Colon (tissue), 2 donors: ENCODE measurements at regions not wholly inside any gene's neighbourhood (a gene's known extent, or its start where the extent isn't known, plus 50 kb on each side); places are given as distances from the start of the nearest gene placed in this dataset.
"Not testable (repeated sequence)": the region's sequence is repeated elsewhere in the genome, so short reads cannot be mapped to it uniquely, and the experiment has no call there.

ENCODE experiments used
- FAIRE-seq: peaks from 2 replicates; lab custom pipeline; 2012; peaks lifted over from hg19 to GRCh38; lab: Jason Lieb, UNC
- donor health status: control.
- donor health status: control.

- no peak for FAIRE-seq
Observed at GRCh38 chr5:112472614-112473013, 53.5 kb upstream of the EPB41L4A start.

GRCh38 chr5:112473989-112474388, 54.9 kb upstream of the EPB41L4A start:
- FAIRE-seq: no peak

- FAIRE-seq: no peak
Observed at GRCh38 chr5:112475747-112476365, 56.8 kb upstream of the EPB41L4A start.

- no peak for FAIRE-seq
Observed at GRCh38 chr5:112479418-112479817, 60.3 kb upstream of the EPB41L4A start.

- no peak for FAIRE-seq
Observed at GRCh38 chr5:112480501-112480900, 61.4 kb upstream of the EPB41L4A start.

GRCh38 chr5:112483704-112484103, 64.6 kb upstream of the EPB41L4A start:
- no peak for FAIRE-seq

GRCh38 chr5:112485934-112486355, 66.9 kb upstream of the EPB41L4A start:
- no peak for FAIRE-seq

- FAIRE-seq: no peak
Observed at GRCh38 chr5:112491257-112491656, 72.2 kb upstream of the EPB41L4A start.

- FAIRE-seq: no peak
Observed at GRCh38 chr5:112492291-112492690, 73.2 kb upstream of the EPB41L4A start.

- FAIRE-seq: not testable (repeated sequence)
Observed at GRCh38 chr5:112503749-112504501, 84.8 kb upstream of the EPB41L4A start.

- FAIRE-seq: not testable (repeated sequence)
Observed at GRCh38 chr5:112509097-112509496, 90.0 kb upstream of the EPB41L4A start.

- no peak for FAIRE-seq
Observed at GRCh38 chr5:112511920-112512319, 92.8 kb upstream of the EPB41L4A start.

- no peak for FAIRE-seq
Observed at GRCh38 chr5:112512901-112513300, 93.8 kb upstream of the EPB41L4A start.

- no peak for FAIRE-seq
Observed at GRCh38 chr5:112514111-112514510, 95.0 kb upstream of the EPB41L4A start.

GRCh38 chr5:112520474-112520873, 101.4 kb upstream of the EPB41L4A start:
- peak; percentile 88 for FAIRE-seq

GRCh38 chr5:112522891-112523673, 104.0 kb upstream of the EPB41L4A start:
- FAIRE-seq: not testable (repeated sequence)

GRCh38 chr5:112523674-112524263, 104.7 kb upstream of the EPB41L4A start:
- FAIRE-seq: not testable (repeated sequence)

GRCh38 chr5:112525217-112525616, 106.1 kb upstream of the EPB41L4A start:
- FAIRE-seq: no peak

- FAIRE-seq: no peak
Observed at GRCh38 chr5:112528928-112529327, 109.9 kb upstream of the EPB41L4A start.

- no peak for FAIRE-seq
Observed at GRCh38 chr5:112529525-112529924, 110.4 kb upstream of the EPB41L4A start.

GRCh38 chr5:112532654-112533360, 113.7 kb upstream of the EPB41L4A start:
- no peak for FAIRE-seq

GRCh38 chr5:112533362-112533761, 114.3 kb upstream of the EPB41L4A start:
- no peak for FAIRE-seq
